Activated CD8-positive, alpha-beta T cell treated with anti-CD3 and anti-CD28 coated beads for 36 hours (primary cell): ENCODE measurements at regions not wholly inside any gene's neighbourhood (a gene's known extent, or its start where the extent isn't known, plus 50 kb on each side); places are given as distances from the start of the nearest gene placed in this dataset.

Source experiments
- ATAC-seq: fragments of 200-7000 bp; cut with Tn5 transposase; one replicate; pipeline ENCODE4 v1.10.0; 2021; ENCODE audit warnings: mild to moderate bottlenecking, moderate library complexity
- CTCF ChIA-PET: fragments of 350-600 bp; sonication (Branson Sonifier 250); formaldehyde crosslinking; loops from one replicate; lab custom pipeline; 2021; ENCODE audit warnings: antibody characterized with exemption; lab: Charles Lee
- POLR2A ChIA-PET: fragments of 350-600 bp; sonication (Branson Sonifier 250); formaldehyde crosslinking; loops from one replicate; lab custom pipeline; 2021; ENCODE audit warnings: antibody characterized with exemption; lab: Charles Lee
- DNase-seq: peaks from one replicate; pipeline ENCODE4 v3.0.0-alpha.2; 2020
- H3K27ac Mint-ChIP-seq: one replicate; pipeline ENCODE4 v1.8.0; 2021; ENCODE audit warnings: mild to moderate bottlenecking, mixed read lengths
- H3K27me3 Mint-ChIP-seq: one replicate; pipeline ENCODE4 v1.8.0; 2021; ENCODE audit warnings: mixed read lengths
- H3K36me3 Mint-ChIP-seq: one replicate; pipeline ENCODE4 v1.8.0; 2021; ENCODE audit warnings: low read depth, mixed read lengths
- H3K4me1 Mint-ChIP-seq: one replicate; pipeline ENCODE4 v1.8.0; 2021; ENCODE audit warnings: low read depth, mixed read lengths
- H3K4me3 Mint-ChIP-seq: one replicate; pipeline ENCODE4 v1.8.0; 2021; ENCODE audit warnings: mild to moderate bottlenecking, moderate library complexity, mixed read lengths
- H3K9me3 Mint-ChIP-seq: one replicate; pipeline ENCODE4 v1.8.0; 2021; ENCODE audit warnings: mixed read lengths
- intact Hi-C: fragments of 100-400 bp; cut with micrococcal nuclease; formaldehyde crosslinking; loops from one replicate; pipeline ENCODE4 v1.10.0; 2022
- TF ChIP-seq, protein P1 (sequence below): fragments of 200-600 bp; IDR thresholded peaks from one replicate; pipeline ENCODE4 v1.8.0; 2022; ENCODE audit warnings: antibody characterized with exemption, mild to moderate bottlenecking

DNA sequence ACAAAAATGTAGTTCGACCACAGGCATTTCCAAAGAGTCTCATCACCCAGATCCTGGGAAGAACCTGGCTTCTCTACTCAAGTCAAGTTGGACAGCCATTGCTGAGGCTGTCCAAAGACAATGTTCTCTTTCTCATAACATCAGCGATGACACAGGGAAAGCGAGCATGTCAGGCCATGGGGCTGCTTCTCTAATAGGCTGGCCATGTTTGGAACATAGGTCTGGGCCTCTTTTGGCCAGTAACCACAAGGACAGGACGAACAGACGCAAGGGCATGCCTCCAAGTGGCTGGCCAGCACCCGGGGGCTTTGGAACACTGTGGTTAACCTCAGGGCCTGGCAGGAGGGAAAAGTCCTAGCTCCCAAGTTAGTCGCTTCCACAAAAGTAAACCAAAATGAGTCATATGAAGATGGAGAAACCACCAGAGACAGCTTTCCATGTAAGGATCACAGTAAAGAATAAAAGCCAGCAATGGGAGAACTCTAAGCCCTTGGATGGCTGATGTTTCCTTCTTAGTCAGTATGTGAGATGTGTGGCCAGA is 80.6 kb upstream of the SLC44A3 start:
- H3K27me3 Mint-ChIP-seq = peaks cover 5% of the 10 kb centered on the region
- no peak overlapping the region for H3K27ac Mint-ChIP-seq
- ChIA-PET CTCF (no interaction called here), POLR2A (no interaction called here)
- H3K36me3 Mint-ChIP-seq = no peaks in the 10 kb centered on the region
- peaks cover 14% of the 10 kb centered on the region for H3K4me1 Mint-ChIP-seq
- H3K9me3 Mint-ChIP-seq = no peaks in the 10 kb centered on the region
- intact Hi-C loops = no loop called here
- no peak for ATAC-seq
- TF ChIP-seq, protein P1, sequence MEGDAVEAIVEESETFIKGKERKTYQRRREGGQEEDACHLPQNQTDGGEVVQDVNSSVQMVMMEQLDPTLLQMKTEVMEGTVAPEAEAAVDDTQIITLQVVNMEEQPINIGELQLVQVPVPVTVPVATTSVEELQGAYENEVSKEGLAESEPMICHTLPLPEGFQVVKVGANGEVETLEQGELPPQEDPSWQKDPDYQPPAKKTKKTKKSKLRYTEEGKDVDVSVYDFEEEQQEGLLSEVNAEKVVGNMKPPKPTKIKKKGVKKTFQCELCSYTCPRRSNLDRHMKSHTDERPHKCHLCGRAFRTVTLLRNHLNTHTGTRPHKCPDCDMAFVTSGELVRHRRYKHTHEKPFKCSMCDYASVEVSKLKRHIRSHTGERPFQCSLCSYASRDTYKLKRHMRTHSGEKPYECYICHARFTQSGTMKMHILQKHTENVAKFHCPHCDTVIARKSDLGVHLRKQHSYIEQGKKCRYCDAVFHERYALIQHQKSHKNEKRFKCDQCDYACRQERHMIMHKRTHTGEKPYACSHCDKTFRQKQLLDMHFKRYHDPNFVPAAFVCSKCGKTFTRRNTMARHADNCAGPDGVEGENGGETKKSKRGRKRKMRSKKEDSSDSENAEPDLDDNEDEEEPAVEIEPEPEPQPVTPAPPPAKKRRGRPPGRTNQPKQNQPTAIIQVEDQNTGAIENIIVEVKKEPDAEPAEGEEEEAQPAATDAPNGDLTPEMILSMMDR = no peak
- no peak overlapping the region for H3K4me3 Mint-ChIP-seq
- no peak for DNase-seq

DNA sequence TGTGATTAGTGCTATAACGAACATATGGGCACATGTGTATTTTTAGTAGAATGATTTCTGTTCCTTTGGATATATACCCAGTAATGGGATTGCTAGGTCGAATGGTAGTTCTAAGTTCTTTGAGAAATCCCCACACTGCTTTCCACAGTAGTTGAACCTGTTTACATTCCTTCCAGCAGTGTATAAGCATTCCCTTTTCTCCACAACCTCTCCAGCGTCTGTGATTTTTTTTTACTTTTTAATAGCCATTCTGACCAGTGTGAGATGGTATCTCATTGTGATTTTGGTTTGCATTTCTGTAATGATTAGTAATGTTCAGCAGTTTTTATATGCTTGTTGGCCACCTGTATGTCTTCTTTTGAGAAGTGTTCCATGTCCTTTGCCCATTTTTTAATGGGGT is 81.8 kb upstream of the SLC44A3 start:
- intact Hi-C loops = no loop called here
- Mint-ChIP-seq H3K4me1 (peaks cover 14% of the 10 kb centered on the region), H3K9me3 (no peaks in the 10 kb centered on the region), H3K27ac (no peak overlapping the region), H3K36me3 (no peaks in the 10 kb centered on the region), H3K4me3 (no peak overlapping the region), H3K27me3 (peaks cover 7% of the 10 kb centered on the region)
- DNase-seq = no peak
- CTCF ChIA-PET = no interaction called here
- no peak for ATAC-seq
- POLR2A ChIA-PET = no interaction called here
- TF ChIP-seq, protein P1 = no peak

DNA sequence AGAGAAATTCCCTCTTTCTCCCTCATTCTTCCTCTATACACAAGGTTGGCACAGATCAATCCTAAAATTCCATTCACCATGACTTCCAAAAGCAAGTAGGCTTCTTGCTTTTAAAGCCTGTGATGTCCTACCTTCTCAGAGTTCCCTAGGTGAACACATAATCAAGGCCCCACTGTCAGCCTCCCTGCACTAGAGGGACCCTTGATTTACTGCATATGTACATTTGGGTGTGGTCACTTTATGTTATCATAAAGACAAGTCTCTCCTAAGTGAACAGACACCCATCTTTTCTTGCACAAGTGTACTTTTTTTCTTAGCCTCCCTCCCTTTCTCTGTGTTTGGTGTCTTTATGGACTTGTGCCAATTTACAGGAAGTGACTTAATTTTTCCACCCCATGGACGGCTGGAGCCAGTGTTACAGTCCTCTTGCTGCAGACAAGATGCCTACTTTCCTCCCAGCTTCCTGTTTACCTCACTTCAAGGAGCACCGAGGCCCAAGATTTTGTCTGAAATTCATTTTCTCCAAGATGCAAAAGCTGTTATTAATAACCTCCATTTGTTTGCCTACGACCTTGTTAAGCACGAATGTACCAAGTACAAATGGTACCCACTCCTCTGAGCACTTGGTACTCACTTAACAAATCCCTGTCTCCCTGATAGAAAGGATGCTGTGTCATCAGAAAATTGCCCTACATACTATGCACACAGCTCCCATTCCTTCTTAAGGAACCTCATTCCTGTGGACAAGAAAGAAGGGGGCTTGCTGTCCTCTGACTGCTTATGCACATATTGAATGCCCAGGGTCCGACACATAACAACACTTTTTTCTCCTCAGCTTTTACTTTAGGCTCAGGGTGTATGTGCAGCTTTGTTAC is 82.8 kb upstream of the SLC44A3 start:
- H3K27me3 Mint-ChIP-seq = peaks cover 11% of the 10 kb centered on the region
- no peak overlapping the region for H3K27ac Mint-ChIP-seq
- no peak overlapping the region for H3K4me3 Mint-ChIP-seq
- POLR2A ChIA-PET = no interaction called here
- DNase-seq (no peak), ATAC-seq (no peak)
- H3K36me3 Mint-ChIP-seq = no peaks in the 10 kb centered on the region
- intact Hi-C loops = no loop called here
- TF ChIP-seq, protein P1 = no peak
- peaks cover 14% of the 10 kb centered on the region for H3K4me1 Mint-ChIP-seq
- H3K9me3 Mint-ChIP-seq = no peaks in the 10 kb centered on the region
- CTCF ChIA-PET = no interaction called here

DNA sequence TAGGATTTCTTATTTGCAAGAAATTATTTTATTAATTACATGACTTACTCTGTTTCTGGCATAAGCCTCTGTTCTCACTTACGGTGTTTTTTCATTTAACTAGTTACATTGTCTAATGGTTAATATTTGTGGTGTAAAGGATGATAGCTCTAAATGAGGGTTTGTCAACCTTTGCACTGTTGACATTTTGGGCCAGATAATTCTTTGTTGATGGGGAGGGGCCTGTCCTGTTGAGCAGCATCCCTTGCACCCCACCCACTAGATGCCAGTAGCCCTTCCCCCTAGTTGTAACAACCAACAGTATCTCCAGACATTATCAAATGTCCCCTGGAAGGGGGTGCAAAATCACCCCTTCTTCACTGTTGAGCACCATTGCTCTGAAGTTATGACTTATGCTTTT is 83.6 kb upstream of the SLC44A3 start:
- intact Hi-C loops = no loop called here

DNA sequence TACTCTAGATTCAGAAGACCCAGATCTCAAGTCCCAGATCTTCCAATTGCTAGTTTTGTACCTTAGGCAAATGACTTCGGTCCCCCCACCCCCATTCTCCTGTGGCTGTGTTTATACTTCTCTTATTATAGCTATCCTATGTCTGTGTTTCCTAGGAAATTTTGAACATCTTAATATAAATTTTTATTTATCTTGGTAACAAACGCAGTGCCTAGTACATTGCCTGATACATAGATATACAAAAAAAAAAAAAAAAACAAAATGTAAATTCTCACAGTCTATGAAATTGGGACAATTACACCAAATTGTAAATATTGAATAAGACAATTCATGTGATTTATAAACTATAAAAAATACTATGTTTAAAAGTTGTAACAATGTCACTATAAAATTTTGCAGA is 84.1 kb upstream of the SLC44A3 start:
- TF ChIP-seq, protein P1 = no peak
- POLR2A ChIA-PET = no interaction called here
- CTCF ChIA-PET = no interaction called here
- Mint-ChIP-seq H3K27ac (no peak overlapping the region), H3K36me3 (no peaks in the 10 kb centered on the region), H3K9me3 (no peaks in the 10 kb centered on the region), H3K4me3 (no peak overlapping the region), H3K4me1 (peaks cover 10% of the 10 kb centered on the region), H3K27me3 (peaks cover 13% of the 10 kb centered on the region)
- no peak for ATAC-seq
- DNase-seq = no peak
- intact Hi-C loops = no loop called here

More for the DNA sequence above, 83.6 kb upstream of the SLC44A3 start:
- H3K9me3 Mint-ChIP-seq = no peaks in the 10 kb centered on the region
- H3K4me3 Mint-ChIP-seq = no peak overlapping the region
- no peak for DNase-seq
- no peaks in the 10 kb centered on the region for H3K36me3 Mint-ChIP-seq
- TF ChIP-seq, protein P1 = no peak
- no peak for ATAC-seq
- H3K27ac Mint-ChIP-seq = no peak overlapping the region
- ChIA-PET POLR2A (no interaction called here), CTCF (no interaction called here)
- H3K27me3 Mint-ChIP-seq = peaks cover 13% of the 10 kb centered on the region
- H3K4me1 Mint-ChIP-seq = peaks cover 12% of the 10 kb centered on the region
